Activated CD4-positive, alpha-beta T cell treated with anti-CD3 and anti-CD28 coated beads, Interleukin-10, Interleukin-2, amounts not matched to agents 100 ng/mL and 50 ng/mL, durations not matched to agents 16 hours and 8 hours (primary cell): ENCODE measurements at regions not wholly inside any gene's neighbourhood (a gene's known extent, or its start where the extent isn't known, plus 50 kb on each side); places are given as distances from the start of the nearest gene placed in this dataset.

ENCODE experiments used
- DNase-seq: peaks from one replicate; pipeline ENCODE4 v3.0.0-alpha.2; 2020

- no peak for DNase-seq
Measured at GRCh38 chr7:123401295-123401694, 133.1 kb downstream of the IQUB start.

GRCh38 chr7:123400196-123400595 lies 134.2 kb downstream of the IQUB start:
- no peak for DNase-seq

GRCh38 chr7:123398921-123399320 lies 135.5 kb downstream of the IQUB start:
- DNase-seq = no peak

- no peak for DNase-seq
Measured at GRCh38 chr7:123397746-123398338, 136.6 kb downstream of the IQUB start.

- DNase-seq = no peak
Measured at GRCh38 chr7:123393623-123394022, 140.8 kb downstream of the IQUB start.

GRCh38 chr7:123372368-123372767 lies 162.0 kb downstream of the IQUB start:
- no peak for DNase-seq

- DNase-seq = peak; percentile 33
Measured at GRCh38 chr7:123367484-123368122, 166.8 kb downstream of the IQUB start.

- no peak for DNase-seq
Measured at GRCh38 chr7:123367031-123367430, 167.3 kb upstream of the SLC13A1 start.

- DNase-seq = no peak
Measured at GRCh38 chr7:123366626-123367025, 166.9 kb upstream of the SLC13A1 start.

- DNase-seq = no peak
Measured at GRCh38 chr7:123360631-123361030, 160.9 kb upstream of the SLC13A1 start.

- no peak for DNase-seq
Measured at GRCh38 chr7:123355576-123356190, 155.9 kb upstream of the SLC13A1 start.

GRCh38 chr7:123352973-123353372 lies 153.2 kb upstream of the SLC13A1 start:
- peak; percentile 1 for DNase-seq

- no peak for DNase-seq
Measured at GRCh38 chr7:123351516-123352505, 152.0 kb upstream of the SLC13A1 start.

- DNase-seq = no peak
Measured at GRCh38 chr7:123351027-123351426, 151.3 kb upstream of the SLC13A1 start.

- DNase-seq = no peak
Measured at GRCh38 chr7:123348690-123349089, 148.9 kb upstream of the SLC13A1 start.

GRCh38 chr7:123346766-123347165 lies 147.0 kb upstream of the SLC13A1 start:
- DNase-seq = no peak

- no peak for DNase-seq
Measured at GRCh38 chr7:123343611-123344010, 143.8 kb upstream of the SLC13A1 start.

- no peak for DNase-seq
Measured at GRCh38 chr7:123341102-123341501, 141.3 kb upstream of the SLC13A1 start.

GRCh38 chr7:123338688-123339087 lies 138.9 kb upstream of the SLC13A1 start:
- no peak for DNase-seq

GRCh38 chr7:123329988-123330643 lies 130.3 kb upstream of the SLC13A1 start:
- no peak for DNase-seq

- no peak for DNase-seq
Measured at GRCh38 chr7:123327661-123328060, 127.9 kb upstream of the SLC13A1 start.

GRCh38 chr7:123324283-123324682 lies 124.5 kb upstream of the SLC13A1 start:
- no peak for DNase-seq

- DNase-seq = no peak
Measured at GRCh38 chr7:123323689-123324088, 123.9 kb upstream of the SLC13A1 start.
